ENCODE measurements at regions not wholly inside any gene's neighbourhood (a gene's known extent, or its start where the extent isn't known, plus 50 kb on each side); places are given as distances from the start of the nearest gene placed in this dataset.

DNA sequence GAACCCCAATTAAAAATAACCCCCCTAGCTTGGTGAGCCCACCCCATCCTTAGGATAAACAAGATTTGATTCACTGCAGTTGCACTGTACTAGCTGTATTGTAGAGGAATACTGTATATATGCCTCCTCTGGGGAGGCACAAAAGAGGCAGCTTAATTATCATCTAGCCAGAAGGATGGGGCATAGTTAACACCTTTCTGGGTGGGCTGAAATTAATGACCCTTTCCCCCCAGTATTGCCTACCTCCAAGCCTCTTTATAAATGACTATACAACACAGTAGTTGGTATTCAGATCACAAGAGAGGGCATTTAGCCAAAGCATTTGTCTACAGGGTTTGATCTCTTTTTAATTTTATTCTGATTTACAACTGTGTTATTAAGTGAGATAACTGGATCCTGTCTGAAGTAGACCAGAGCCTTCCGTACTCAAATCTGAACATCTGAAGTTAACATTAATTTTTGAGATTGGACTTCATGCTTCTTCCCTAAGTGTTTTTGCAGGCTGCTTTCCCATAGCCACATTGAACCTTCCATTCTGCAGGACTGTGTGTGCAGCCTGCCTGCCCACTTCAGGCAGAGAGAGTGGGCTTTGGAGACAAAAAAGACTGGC, 807.0 kb upstream of the ARRDC4 start:
- TF ChIP-seq, protein P1, sequence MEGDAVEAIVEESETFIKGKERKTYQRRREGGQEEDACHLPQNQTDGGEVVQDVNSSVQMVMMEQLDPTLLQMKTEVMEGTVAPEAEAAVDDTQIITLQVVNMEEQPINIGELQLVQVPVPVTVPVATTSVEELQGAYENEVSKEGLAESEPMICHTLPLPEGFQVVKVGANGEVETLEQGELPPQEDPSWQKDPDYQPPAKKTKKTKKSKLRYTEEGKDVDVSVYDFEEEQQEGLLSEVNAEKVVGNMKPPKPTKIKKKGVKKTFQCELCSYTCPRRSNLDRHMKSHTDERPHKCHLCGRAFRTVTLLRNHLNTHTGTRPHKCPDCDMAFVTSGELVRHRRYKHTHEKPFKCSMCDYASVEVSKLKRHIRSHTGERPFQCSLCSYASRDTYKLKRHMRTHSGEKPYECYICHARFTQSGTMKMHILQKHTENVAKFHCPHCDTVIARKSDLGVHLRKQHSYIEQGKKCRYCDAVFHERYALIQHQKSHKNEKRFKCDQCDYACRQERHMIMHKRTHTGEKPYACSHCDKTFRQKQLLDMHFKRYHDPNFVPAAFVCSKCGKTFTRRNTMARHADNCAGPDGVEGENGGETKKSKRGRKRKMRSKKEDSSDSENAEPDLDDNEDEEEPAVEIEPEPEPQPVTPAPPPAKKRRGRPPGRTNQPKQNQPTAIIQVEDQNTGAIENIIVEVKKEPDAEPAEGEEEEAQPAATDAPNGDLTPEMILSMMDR (conservative IDR thresholded peaks at IDR 0.05): no peak
- no peak overlapping the region for H3K27ac ChIP-seq

GRCh38 chr15:97156739-97157265, 803.7 kb upstream of the ARRDC4 start:
- TF ChIP-seq, protein P1 (conservative IDR thresholded peaks at IDR 0.05): no peak
- no peak overlapping the region for H3K27ac ChIP-seq

GRCh38 chr15:97162805-97163495, 797.6 kb upstream of the ARRDC4 start:
- TF ChIP-seq, protein P1 (conservative IDR thresholded peaks at IDR 0.05): no peak
- H3K27ac ChIP-seq: no peak overlapping the region

- TF ChIP-seq, protein P1 (conservative IDR thresholded peaks at IDR 0.05): no peak
Observed at GRCh38 chr15:97165205-97165604, 795.3 kb upstream of the ARRDC4 start.

DNA sequence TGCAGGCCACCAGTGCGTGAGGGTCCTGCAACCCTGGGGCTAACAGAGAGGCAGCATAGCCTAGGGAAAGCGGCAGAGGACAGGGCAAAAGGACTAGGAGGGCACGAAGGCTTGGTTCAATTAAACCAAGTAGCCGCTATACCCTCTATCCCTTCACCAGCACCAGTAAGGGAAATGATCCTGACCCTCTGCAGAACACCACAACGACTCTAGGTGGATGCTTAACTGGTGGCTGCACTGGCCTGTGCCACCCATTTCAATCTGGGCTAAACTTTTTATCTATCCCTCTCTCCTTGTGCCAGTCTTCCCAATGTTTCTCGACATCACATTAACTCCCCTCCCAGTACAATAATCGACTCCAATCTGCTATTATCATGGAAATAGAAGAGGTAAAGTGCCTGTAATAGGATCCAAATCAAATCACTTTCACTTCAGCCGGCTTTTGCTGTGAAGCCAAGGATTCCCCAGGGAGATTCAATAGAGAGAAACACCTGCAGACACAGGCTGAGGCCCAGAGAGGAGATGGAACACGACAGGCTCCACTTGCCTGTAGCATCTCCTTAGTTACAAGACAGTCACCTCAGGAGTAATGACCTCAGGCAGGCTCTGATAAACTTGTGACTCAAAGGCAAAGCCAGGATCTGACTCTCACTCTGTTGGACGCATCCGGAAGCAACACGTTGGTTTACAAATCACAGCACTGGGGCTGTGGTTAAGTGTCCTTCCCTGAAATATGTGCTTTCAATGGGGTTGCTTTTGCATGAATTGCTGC, 791.6 kb upstream of the ARRDC4 start:
- TF ChIP-seq, protein P1 (conservative IDR thresholded peaks at IDR 0.05): no peak
- no peak overlapping the region for H3K27ac ChIP-seq

More at GRCh38 chr15:97165205-97165604, 795.3 kb upstream of the ARRDC4 start:
- H3K27ac ChIP-seq: no peak overlapping the region

DNA sequence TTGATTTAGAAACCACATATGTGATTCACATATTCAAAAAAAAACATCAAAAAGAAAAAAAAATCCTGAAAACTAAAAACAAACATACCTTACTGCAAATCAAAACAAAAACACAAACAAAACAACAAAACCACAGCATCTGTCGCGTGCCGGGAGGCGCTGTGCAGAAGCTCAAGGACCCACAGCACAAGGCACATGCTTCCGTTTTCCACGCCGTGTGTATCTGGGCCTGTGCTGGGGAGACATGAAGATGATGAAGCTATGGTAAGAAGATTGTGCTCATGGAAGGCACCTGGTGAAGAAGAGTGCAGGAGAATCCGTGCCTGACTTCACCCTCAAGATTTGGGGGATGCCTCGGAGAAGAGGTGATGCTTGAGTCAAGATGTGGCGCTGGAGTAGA, 788.9 kb upstream of the ARRDC4 start:
- TF ChIP-seq, protein P1 (conservative IDR thresholded peaks at IDR 0.05): no peak
- H3K27ac ChIP-seq: no peak overlapping the region
